Right ventricle myocardium superior (tissue), 1 donor: ENCODE measurements at regions not wholly inside any gene's neighbourhood (a gene's known extent, or its start where the extent isn't known, plus 50 kb on each side); places are given as distances from the start of the nearest gene placed in this dataset.

Experiments
- ATAC-seq: fragments of 200-7000 bp; cut with Tn5 transposase; one replicate; pipeline ENCODE4 v1.9.1; 2020; ENCODE audit warnings: mild to moderate bottlenecking; ENCODE audit not compliant: poor library complexity
- DNase-seq: peaks from one replicate; pipeline ENCODE4 v3.0.0-alpha.2; 2020
- intact Hi-C: fragments of 100-400 bp; cut with DNase I; formaldehyde crosslinking; loops from one replicate; pipeline ENCODE4 v1.11.2; 2022
- donor health status: DM: no; HTN: yes; CAD: no; lungs with severe emphysema.

- ATAC-seq (peak; percentile 26), DNase-seq (no peak)
- intact Hi-C loops: no loop called here
Observed at GRCh38 chr11:116579857-116580727, 192.7 kb downstream of the BUD13 start.

DNA sequence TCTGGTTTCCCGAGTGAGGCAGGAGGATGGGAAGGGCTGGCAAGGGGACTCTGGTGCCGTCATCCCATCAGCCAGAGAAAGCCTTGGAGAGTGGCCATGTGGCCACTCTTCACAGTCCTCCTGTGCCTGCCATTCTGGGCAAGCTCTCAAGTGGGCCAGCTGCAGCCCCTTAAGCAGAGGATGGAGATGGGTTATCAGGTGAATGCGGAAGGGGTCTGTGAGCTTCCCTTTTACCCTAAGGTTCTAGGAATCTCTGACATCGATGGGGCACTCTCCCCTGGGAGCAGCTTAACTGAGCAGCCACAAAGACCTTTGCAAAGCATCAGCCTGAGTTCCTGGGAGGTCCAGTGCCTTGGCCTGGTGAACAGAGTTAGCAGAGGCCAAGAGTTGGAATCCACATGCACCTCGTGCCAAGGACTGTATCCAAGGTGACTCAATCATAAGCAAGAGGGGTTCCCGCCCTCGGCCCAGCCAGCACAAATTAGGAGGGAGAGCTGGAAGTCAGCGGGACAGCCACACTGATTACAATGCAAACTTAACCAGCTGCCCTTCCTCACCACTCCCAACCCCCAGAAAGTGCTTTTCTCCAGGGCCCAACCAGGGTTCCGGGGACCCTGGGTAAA, 193.6 kb downstream of the BUD13 start:
- ATAC-seq (peak; percentile 91), DNase-seq (peak; percentile 57)
- intact Hi-C loops: no loop called here

GRCh38 chr11:116577956-116578355, 194.8 kb downstream of the BUD13 start:
- ATAC-seq (no peak), DNase-seq (no peak)
- intact Hi-C loops: no loop called here

DNA sequence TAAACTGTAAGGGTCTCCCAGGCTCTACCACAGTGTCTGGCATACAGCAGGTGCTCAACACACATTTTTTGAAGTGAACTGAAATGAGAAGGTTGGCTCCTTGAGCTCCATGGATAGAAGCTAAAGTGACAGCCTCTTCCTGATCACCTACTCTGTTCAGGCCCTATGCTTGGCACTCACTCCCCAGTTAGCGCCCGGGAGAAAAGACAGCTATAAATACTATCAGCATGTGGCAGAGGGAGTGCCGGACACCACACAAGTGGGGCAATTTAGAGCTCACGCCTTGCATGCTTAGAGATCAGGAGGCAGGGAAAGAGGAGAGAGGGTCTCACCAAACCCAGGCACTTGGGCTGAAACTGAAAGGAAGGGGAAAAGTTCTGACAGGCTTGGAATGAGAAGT, 195.5 kb downstream of the BUD13 start:
- DNase-seq: no peak
- intact Hi-C loops: no loop called here
- ATAC-seq: peak; percentile 80

- intact Hi-C loops: no loop called here
- DNase-seq (no peak), ATAC-seq (no peak)
Observed at GRCh38 chr11:116576526-116576925, 196.3 kb downstream of the BUD13 start.

DNA sequence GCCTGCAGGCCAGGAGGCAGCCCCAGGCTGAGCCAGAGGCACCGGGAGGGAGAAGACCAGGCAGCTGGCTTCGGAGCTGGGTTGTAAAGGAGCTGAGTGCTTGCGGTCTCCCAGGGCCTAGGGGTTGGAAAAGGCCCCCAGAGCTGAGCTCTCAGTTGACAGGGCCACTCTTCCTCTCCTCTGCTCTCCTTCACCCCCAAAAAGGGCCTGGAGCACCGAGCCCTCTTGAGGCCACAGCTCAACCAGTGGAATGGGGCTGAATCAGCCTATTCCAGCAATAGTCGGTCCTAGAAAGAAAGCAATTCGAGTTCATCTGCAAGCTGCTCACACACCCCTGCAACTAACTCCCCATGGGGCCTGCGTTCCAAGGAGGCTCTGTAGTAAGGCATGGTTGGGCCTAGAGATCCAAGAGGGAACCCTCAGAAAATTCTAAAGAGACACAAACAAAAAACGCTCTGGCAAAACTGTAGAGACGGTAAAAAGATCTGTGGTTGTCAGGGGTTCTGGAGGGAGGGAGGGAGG, 205.0 kb downstream of the BUD13 start:
- no peak for ATAC-seq
- intact Hi-C loops: no loop called here

DNA sequence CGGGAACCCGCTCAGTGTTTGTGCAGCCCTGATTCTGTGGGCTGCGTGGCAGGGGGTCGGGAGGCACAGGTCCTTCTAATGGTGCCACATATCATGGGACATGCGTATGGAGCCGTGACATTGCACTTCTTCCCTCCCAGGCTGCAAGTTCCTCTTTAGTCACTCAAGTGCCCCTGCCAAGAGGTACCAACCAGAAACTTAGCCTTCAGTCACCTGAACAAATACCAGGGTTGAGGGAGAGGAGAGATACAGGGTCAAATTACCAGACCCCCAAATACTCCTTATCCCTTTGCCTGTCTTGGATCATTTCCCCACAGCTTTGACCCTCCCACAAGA, 209.1 kb downstream of the BUD13 start:
- no peak for DNase-seq
- peak; percentile 19 for ATAC-seq
- intact Hi-C loops: no loop called here

More for the DNA sequence above, 205.0 kb downstream of the BUD13 start:
- no peak for DNase-seq

GRCh38 chr11:116563028-116563711, 209.6 kb downstream of the BUD13 start:
- ATAC-seq: peak; percentile 89
- intact Hi-C loops: no loop called here
- DNase-seq: no peak

DNA sequence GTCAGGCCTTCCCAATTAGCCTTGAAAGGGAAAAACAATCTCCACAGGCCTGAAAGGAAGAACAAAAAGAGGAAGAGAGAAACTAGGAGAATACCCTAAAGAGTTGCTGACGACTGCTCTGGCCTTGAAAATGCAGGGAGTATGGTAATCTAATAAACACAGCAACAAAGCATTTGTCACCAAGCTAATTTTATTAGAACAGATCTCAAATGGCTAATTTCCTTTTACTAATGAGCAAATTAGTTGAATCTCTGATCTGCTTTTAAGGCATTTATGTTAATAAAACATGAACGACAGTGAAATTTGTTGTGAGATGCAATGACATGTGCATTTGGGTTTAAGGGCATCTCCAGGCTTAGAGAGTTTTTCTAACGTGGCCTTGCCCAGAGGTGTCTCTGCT, 212.2 kb downstream of the BUD13 start:
- DNase-seq (no peak), ATAC-seq (no peak)
- intact Hi-C loops: no loop called here

DNA sequence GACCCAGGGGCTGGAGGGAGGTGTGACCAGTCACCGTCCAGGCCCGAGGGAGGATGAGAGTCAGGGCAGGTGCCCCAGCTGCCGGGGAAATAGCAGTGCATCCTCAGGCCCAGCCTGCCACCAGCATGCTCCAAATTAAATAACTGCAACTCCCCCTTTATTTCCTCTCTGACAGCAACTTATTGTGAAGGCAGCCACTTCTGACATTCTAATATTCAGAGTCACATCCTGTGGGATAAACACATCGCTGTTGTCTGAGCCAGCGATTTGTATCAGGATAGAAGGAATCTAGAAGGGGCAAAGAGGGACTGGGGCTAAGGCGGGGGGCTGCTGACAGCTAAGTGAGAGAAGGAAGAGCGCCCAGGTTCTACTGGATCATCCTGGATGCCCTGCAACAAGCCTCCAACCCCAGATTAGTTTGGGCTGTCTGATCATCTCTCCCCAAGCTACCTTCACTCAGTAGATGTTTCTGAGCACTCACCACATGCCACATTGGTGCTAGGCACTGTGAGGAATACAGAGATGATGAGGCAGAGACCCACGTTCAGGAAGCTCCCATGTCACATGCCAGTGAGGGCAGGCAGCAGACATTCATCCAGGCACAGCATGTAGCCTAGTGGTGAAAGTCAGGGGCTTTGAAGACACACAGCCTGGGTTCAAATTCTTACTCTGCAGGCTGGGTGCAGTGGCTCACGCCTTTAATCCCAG, 214.1 kb downstream of the BUD13 start:
- ATAC-seq (no peak), DNase-seq (no peak)
- intact Hi-C loops: no loop called here

DNA sequence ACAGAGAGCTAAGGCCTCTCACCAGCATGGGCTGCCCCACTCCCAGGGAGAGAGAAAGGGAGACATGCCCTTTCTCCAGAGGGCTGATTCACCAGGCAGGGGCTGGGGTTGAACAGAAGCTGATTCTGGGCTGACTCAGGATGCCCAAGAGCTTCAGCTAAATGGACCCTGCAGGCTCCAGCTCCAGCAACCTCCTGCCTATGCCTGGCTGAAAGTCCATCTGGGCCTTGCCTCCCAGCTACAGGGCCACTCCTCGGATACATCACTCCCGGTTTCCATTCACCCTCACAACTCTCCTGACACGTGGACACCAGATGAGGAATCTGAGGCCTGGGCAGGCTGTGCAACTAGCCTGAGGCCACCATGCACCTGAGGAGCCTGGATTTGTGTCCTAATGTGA, 215.5 kb downstream of the BUD13 start:
- DNase-seq (no peak), ATAC-seq (no peak)
- intact Hi-C loops: no loop called here

DNA sequence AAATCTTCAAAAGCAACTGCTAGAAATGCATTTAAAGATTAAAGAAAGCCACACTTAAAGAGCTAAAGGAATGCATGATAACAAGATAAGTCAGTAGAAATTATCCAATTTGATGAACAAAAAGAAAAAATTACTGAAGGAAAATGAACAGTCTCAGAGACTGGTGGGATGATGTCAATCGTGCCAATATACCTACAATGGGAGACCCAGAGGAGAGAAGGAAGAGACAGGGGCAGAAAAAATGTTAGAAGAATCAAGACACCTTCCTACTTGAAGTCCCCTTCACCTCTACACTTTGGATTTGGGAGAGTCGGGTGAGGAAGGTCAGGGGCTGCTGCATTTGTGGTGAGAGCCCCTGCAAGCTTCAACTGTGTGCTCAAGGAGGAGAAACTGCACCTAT, 216.3 kb downstream of the BUD13 start:
- intact Hi-C loops: no loop called here

DNA sequence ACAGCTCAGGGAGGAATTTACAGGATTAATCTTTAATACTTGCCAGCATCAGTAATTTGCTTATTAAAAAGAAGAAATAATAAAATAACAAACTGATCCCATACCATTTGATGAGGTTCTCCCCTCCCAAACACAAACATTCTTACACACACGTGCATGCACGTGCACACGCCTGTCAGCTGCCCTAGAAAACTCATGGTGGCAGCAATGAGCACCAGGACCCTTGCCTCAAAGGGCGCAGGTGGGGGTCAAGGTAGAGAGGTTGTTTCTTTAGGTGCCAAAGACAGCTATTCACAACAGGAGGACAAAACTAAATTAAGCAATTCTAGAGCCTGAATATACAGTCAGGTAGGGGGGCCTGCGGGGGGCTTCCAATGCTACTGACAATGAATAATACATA, 219.3 kb downstream of the BUD13 start:
- ATAC-seq (no peak), DNase-seq (no peak)
- intact Hi-C loops: no loop called here

More for the DNA sequence above, 216.3 kb downstream of the BUD13 start:
- DNase-seq (no peak), ATAC-seq (no peak)

DNA sequence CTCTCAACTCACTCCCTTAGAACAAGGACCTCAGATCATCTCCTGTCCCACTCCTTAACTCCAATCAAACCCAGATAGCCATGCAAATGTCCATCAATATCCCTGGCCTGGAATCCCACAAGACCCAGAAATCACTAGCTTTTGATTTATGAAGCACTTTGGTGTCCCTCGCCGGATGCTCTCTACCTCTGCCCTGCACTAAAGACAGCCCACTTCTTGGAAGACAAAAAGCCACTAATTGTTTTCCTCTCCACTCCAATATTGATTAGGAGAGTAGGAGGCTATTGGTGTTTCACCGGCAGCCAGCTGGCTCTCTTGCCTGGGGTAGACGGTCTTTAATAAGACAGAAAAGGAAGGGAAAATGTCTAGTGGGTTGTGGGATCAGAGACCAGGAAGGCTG, 221.2 kb downstream of the BUD13 start:
- DNase-seq (no peak), ATAC-seq (no peak)
- intact Hi-C loops: no loop called here

DNA sequence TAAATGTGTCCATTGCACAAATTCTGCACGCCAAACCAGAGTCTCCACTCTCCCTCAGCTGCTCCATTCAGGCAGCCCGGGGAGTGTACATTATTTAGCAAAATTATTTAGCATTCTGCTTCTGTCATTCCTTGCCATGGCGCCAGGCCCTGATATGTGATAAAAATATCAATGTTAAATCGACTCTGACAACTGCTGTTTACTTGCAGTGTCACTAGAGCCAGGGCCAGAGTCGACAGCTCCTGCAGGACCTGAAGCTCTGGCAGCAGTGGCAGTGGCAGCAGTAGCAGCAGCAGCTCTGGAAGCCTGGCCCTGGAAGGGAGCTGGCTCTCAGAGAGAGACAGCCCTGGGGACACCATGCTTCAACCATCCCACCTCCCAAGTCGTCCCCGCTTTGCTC, 224.5 kb downstream of the BUD13 start:
- ATAC-seq: no peak
- no peak for DNase-seq
- intact Hi-C loops: no loop called here

DNA sequence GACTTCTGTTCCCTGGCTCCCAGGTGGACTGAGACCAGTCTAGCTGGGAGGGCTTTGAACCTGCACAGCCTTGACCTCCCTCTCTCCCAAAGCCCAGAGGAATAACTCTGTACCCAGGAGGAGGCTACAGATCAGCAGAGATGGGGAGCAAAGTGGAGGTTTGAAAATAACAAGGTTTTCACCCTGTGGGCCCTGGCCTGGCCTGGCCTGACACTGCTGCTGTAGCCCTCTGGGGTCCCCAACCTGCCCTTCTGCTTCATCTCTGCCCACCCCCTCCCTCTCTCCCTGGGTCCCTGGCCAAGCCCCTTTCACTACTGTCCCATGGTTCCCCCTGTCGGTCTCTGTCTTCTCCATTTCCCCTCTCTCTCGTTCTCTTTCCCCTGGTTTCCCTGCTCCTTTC, 225.2 kb downstream of the BUD13 start:
- intact Hi-C loops: no loop called here

GRCh38 chr11:116545912-116546311, 226.9 kb downstream of the BUD13 start:
- DNase-seq (no peak), ATAC-seq (no peak)
- intact Hi-C loops: no loop called here

More for the DNA sequence above, 225.2 kb downstream of the BUD13 start:
- no peak for ATAC-seq
- DNase-seq: no peak

- ATAC-seq (no peak), DNase-seq (no peak)
- intact Hi-C loops: no loop called here
Observed at GRCh38 chr11:116544721-116545120, 228.1 kb downstream of the BUD13 start.

GRCh38 chr11:116543911-116544475, 228.8 kb downstream of the BUD13 start:
- DNase-seq: no peak
- intact Hi-C loops: no loop called here
- ATAC-seq: no peak
